ENCODE measurements at regions not wholly inside any gene's neighbourhood (a gene's known extent, or its start where the extent isn't known, plus 50 kb on each side); places are given as distances from the start of the nearest gene placed in this dataset.

GRCh38 chr5:155605920-155606319 is 592.4 kb downstream of the KIF4B start:
- TF ChIP-seq EP300 (IDR thresholded peaks at IDR 0.05; ENCODE audit: low read length) (no peak), GTF2F1 (IDR thresholded peaks at IDR 0.05; ENCODE audit: low read depth, low read length) (no peak), CTCF (IDR thresholded peaks at IDR 0.05 in 2 of 3, conservative IDR thresholded peaks at IDR 0.05 in 1 of 3; ENCODE audit: insufficient read depth in 2 of 3, low read depth in 1 of 3, low read length in 3 of 3) (no peak)
